ENCODE measurements at regions not wholly inside any gene's neighbourhood (a gene's known extent, or its start where the extent isn't known, plus 50 kb on each side); places are given as distances from the start of the nearest gene placed in this dataset.

GRCh38 chr7:45971661-45972175 is 50.6 kb upstream of the IGFBP3 start:
- Histone ChIP-seq H3K27ac (ENCODE audit: low read depth in 2 of 2, low read length in 2 of 2) (no peak overlapping the region), H3K36me3 (ENCODE audit: control insufficient read depth in 2 of 3, insufficient read depth in 3 of 3, low read length in 3 of 3) (no peaks in the 10 kb centered on the region), H3K4me3 (ENCODE audit: low read length in 3 of 3) (no peak overlapping the region), H3K27me3 (ENCODE audit: control insufficient read depth, insufficient read depth, low read length) (no peaks in the 10 kb centered on the region), H3K4me1 (ENCODE audit: control insufficient read depth in 2 of 3, insufficient read depth in 2 of 3, low read depth in 1 of 3, low read length in 3 of 3) (no peaks in the 10 kb centered on the region), H3K9me3 (ENCODE audit: control insufficient read depth in 2 of 3, insufficient read depth in 1 of 3, low read length in 3 of 3) (no peaks in the 10 kb centered on the region), H3K9ac (ENCODE audit: low read length in 3 of 3) (no peak overlapping the region)
- intact Hi-C loops (cut with DNase I), result no loop called here
- DNase-seq (no peak), FAIRE-seq (no peak)
- TF ChIP-seq, protein P1, sequence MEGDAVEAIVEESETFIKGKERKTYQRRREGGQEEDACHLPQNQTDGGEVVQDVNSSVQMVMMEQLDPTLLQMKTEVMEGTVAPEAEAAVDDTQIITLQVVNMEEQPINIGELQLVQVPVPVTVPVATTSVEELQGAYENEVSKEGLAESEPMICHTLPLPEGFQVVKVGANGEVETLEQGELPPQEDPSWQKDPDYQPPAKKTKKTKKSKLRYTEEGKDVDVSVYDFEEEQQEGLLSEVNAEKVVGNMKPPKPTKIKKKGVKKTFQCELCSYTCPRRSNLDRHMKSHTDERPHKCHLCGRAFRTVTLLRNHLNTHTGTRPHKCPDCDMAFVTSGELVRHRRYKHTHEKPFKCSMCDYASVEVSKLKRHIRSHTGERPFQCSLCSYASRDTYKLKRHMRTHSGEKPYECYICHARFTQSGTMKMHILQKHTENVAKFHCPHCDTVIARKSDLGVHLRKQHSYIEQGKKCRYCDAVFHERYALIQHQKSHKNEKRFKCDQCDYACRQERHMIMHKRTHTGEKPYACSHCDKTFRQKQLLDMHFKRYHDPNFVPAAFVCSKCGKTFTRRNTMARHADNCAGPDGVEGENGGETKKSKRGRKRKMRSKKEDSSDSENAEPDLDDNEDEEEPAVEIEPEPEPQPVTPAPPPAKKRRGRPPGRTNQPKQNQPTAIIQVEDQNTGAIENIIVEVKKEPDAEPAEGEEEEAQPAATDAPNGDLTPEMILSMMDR (IDR thresholded peaks at IDR 0.05; ENCODE audit: borderline replicate concordance, extremely low read depth, insufficient read depth), result no peak

- Histone ChIP-seq H3K27me3 (ENCODE audit: control insufficient read depth, insufficient read depth, low read length) (no peaks in the 10 kb centered on the region), H3K36me3 (ENCODE audit: control insufficient read depth in 2 of 3, insufficient read depth in 3 of 3, low read length in 3 of 3) (no peaks in the 10 kb centered on the region), H3K9me3 (ENCODE audit: control insufficient read depth in 2 of 3, insufficient read depth in 1 of 3, low read length in 3 of 3) (no peaks in the 10 kb centered on the region), H3K27ac (ENCODE audit: low read depth in 2 of 2, low read length in 2 of 2) (no peak overlapping the region), H3K9ac (ENCODE audit: low read length in 3 of 3) (no peak overlapping the region), H3K4me1 (ENCODE audit: control insufficient read depth in 2 of 3, insufficient read depth in 2 of 3, low read depth in 1 of 3, low read length in 3 of 3) (no peaks in the 10 kb centered on the region), H3K4me3 (ENCODE audit: low read length in 3 of 3) (no peak overlapping the region)
- DNase-seq, result no peak
- FAIRE-seq, result no peak
- intact Hi-C loops (cut with DNase I), result no loop called here
- TF ChIP-seq, protein P1 (IDR thresholded peaks at IDR 0.05; ENCODE audit: borderline replicate concordance, extremely low read depth, insufficient read depth), result no peak
These were observed 50.1 kb upstream of the IGFBP3 start for GRCh38 chr7:45971171-45971570.
